H9 (cell line): ENCODE measurements at regions not wholly inside any gene's neighbourhood (a gene's known extent, or its start where the extent isn't known, plus 50 kb on each side); places are given as distances from the start of the nearest gene placed in this dataset.

Experiments
- DNase-seq: peaks from one replicate; pipeline ENCODE4 v3.0.0-alpha.2; 2017
- H2AFZ ChIP-seq: one replicate; pipeline ENCODE4 v1.6.1; 2013; ENCODE audit warnings: mild to moderate bottlenecking, low read length, control low read depth, moderate library complexity
- H2AK5ac ChIP-seq: 2 replicates; pipeline ENCODE4 v1.6.1; 2013; ENCODE audit warnings: low read length, control low read depth, mixed read lengths; ENCODE audit not compliant: insufficient read length
- H2BK120ac ChIP-seq: one replicate; pipeline ENCODE4 v1.6.1; 2013; ENCODE audit warnings: low read depth, mild to moderate bottlenecking, low read length, control low read depth, inconsistent platforms; ENCODE audit not compliant: poor library complexity, severe bottlenecking
- H2BK12ac ChIP-seq: 2 replicates; pipeline ENCODE4 v1.6.1; 2013; ENCODE audit warnings: low read length, control low read depth, mixed read lengths, low read depth; ENCODE audit not compliant: insufficient read length
- H2BK15ac ChIP-seq: 2 replicates; pipeline ENCODE4 v1.6.1; 2013; ENCODE audit warnings: low read depth, low read length, control low read depth
- H2BK20ac ChIP-seq: one replicate; pipeline ENCODE4 v1.6.1; 2013; ENCODE audit warnings: low read depth, mild to moderate bottlenecking, low read length, control low read depth, inconsistent platforms; ENCODE audit not compliant: poor library complexity, severe bottlenecking
- H2BK5ac ChIP-seq: 2 replicates; pipeline ENCODE4 v1.6.1; 2013; ENCODE audit warnings: low read length, control low read depth, mixed read lengths; ENCODE audit not compliant: insufficient read length
- H3K14ac ChIP-seq: 2 replicates; pipeline ENCODE4 v1.6.1; 2013; ENCODE audit warnings: low read length, control low read depth; ENCODE audit not compliant: insufficient read depth
- H3K18ac ChIP-seq: 2 replicates; pipeline ENCODE4 v1.6.1; 2013; ENCODE audit warnings: low read depth, mild to moderate bottlenecking, mixed read lengths, low read length, control low read depth; ENCODE audit not compliant: insufficient read length
- H3K23ac ChIP-seq: 2 replicates; pipeline ENCODE4 v1.6.1; 2013; ENCODE audit warnings: low read length, control low read depth, mixed read lengths, low read depth; ENCODE audit not compliant: insufficient read length
- H3K23me2 ChIP-seq: 2 replicates; pipeline ENCODE4 v1.6.1; 2013; ENCODE audit warnings: low read depth, mild to moderate bottlenecking, mixed read lengths, low read length, control low read depth; ENCODE audit not compliant: insufficient read length, poor library complexity, severe bottlenecking
- H3K27ac ChIP-seq: 2 replicates; pipeline ENCODE4 v1.5.1; 2013; ENCODE audit warnings: low read length, control low read depth, mixed read lengths, low read depth; ENCODE audit not compliant: insufficient read length
- H3K27me3 ChIP-seq: 2 replicates; pipeline ENCODE4 v1.6.1; 2013; ENCODE audit warnings: low read length, control low read depth, inconsistent platforms; ENCODE audit not compliant: insufficient read depth
- H3K4ac ChIP-seq: 2 replicates; pipeline ENCODE4 v1.6.1; 2013; ENCODE audit warnings: low read depth, mild to moderate bottlenecking, control low read depth, inconsistent platforms, low read length, moderate library complexity
- H3K4me1 ChIP-seq: 2 replicates; pipeline ENCODE4 v1.6.1; 2013; ENCODE audit warnings: low read length, control low read depth, inconsistent platforms; ENCODE audit not compliant: insufficient read depth
- H3K4me2 ChIP-seq: 2 replicates; pipeline ENCODE4 v1.6.1; 2013; ENCODE audit warnings: low read length, control low read depth, mixed read lengths; ENCODE audit not compliant: insufficient read length, insufficient read depth
- H3K56ac ChIP-seq: 2 replicates; pipeline ENCODE4 v1.6.1; 2013; ENCODE audit warnings: low read depth, mild to moderate bottlenecking, mixed read lengths, low read length, control low read depth; ENCODE audit not compliant: insufficient read length
- H3K79me1 ChIP-seq: 2 replicates; pipeline ENCODE4 v1.6.1; 2013; ENCODE audit warnings: low read depth, mild to moderate bottlenecking, moderate library complexity, low read length, control low read depth, inconsistent platforms; ENCODE audit not compliant: insufficient read depth, poor library complexity, severe bottlenecking
- H3K79me2 ChIP-seq: 2 replicates; pipeline ENCODE4 v1.6.1; 2013; ENCODE audit warnings: low read length, control low read depth, inconsistent platforms; ENCODE audit not compliant: insufficient read depth
- H3K9ac ChIP-seq: 2 replicates; pipeline ENCODE4 v1.6.1; 2013; ENCODE audit warnings: low read length, control low read depth, mixed read lengths; ENCODE audit not compliant: insufficient read length; ENCODE audit errors: extremely low read depth
- H3K9me3 ChIP-seq: one replicate; pipeline ENCODE4 v1.6.1; 2013; ENCODE audit warnings: low read depth, low read length, inconsistent platforms; ENCODE audit not compliant: control insufficient read depth
- H3T11ph ChIP-seq: one replicate; pipeline ENCODE4 v1.6.1; 2013; ENCODE audit warnings: mild to moderate bottlenecking, low read length, control low read depth, inconsistent platforms
- H4K20me1 ChIP-seq: one replicate; pipeline ENCODE4 v1.6.1; 2013; ENCODE audit not compliant: control insufficient read depth, insufficient read length, insufficient read depth
- H4K5ac ChIP-seq: 2 replicates; pipeline ENCODE4 v1.6.1; 2013; ENCODE audit warnings: low read depth, mild to moderate bottlenecking, mixed read lengths, low read length, control low read depth; ENCODE audit not compliant: insufficient read length
- H4K8ac ChIP-seq: replicated peaks from 2 replicates; pipeline ENCODE4 v1.6.1; 2013; ENCODE audit warnings: low read length, control low read depth, mixed read lengths, low read depth; ENCODE audit not compliant: insufficient read length
- H4K91ac ChIP-seq: 2 replicates; pipeline ENCODE4 v1.6.1; 2013; ENCODE audit warnings: low read depth, mild to moderate bottlenecking, moderate library complexity, mixed read lengths, low read length, control low read depth; ENCODE audit not compliant: insufficient read length
- H3K27ac Mint-ChIP-seq, 3 experiments: 2 replicates in 2 of 3; 3 replicates in 1 of 3; pipeline ENCODE4 v1.8.0; 2020 to 2021; ENCODE audit warnings: mixed read lengths in 3 of 3, mild to moderate bottlenecking in 1 of 3, moderate library complexity in 1 of 3
- H3K27me3 Mint-ChIP-seq: 2 replicates; pipeline ENCODE4 v1.8.0; 2021; ENCODE audit warnings: low read depth, mild to moderate bottlenecking, moderate library complexity, mixed read lengths
- H3K36me3 Mint-ChIP-seq, 3 experiments: 2 replicates in 2 of 3; 3 replicates in 1 of 3; pipeline ENCODE4 v1.8.0; 2020 to 2021; ENCODE audit warnings: low read depth in 3 of 3, mixed read lengths in 3 of 3; ENCODE audit not compliant: insufficient read depth in 1 of 3
- H3K4me1 Mint-ChIP-seq, 2 experiments: 2 replicates each; pipeline ENCODE4 v1.8.0; 2020; ENCODE audit warnings: mixed read lengths in 2 of 2
- H3K4me3 Mint-ChIP-seq, 2 experiments: 2 replicates in 1 of 2; 3 replicates in 1 of 2; pipeline ENCODE4 v1.8.0; 2020 to 2021; ENCODE audit warnings: mild to moderate bottlenecking in 2 of 2, mixed read lengths in 2 of 2, moderate library complexity in 1 of 2
- H3K9me3 Mint-ChIP-seq, 2 experiments: 2 replicates in 1 of 2; 3 replicates in 1 of 2; pipeline ENCODE4 v1.8.0; 2020; ENCODE audit warnings: mild to moderate bottlenecking in 2 of 2, mixed read lengths in 2 of 2, moderate library complexity in 1 of 2
- WGBS: extraction: QIAGEN DNeasy Blood & Tissue Kit; methylation state at CpG from one replicate; pipeline ENCODE4 v1.1.7; 2013; ENCODE audit warnings: missing lambda C conversion rate, low lambda C conversion rate, mixed read lengths; ENCODE audit not compliant: insufficient read length; ENCODE audit errors: extremely low coverage; 5-methylcytosine and 5-hydroxymethylcytosine counted together
- TF ChIP-seq, protein P1 (sequence below): fragments of 200-600 bp; sonication (generic); conservative IDR thresholded peaks from 3 replicates; pipeline ENCODE4 v1.8.0; 2021; ENCODE audit warnings: antibody characterized with exemption, mild to moderate bottlenecking

DNA sequence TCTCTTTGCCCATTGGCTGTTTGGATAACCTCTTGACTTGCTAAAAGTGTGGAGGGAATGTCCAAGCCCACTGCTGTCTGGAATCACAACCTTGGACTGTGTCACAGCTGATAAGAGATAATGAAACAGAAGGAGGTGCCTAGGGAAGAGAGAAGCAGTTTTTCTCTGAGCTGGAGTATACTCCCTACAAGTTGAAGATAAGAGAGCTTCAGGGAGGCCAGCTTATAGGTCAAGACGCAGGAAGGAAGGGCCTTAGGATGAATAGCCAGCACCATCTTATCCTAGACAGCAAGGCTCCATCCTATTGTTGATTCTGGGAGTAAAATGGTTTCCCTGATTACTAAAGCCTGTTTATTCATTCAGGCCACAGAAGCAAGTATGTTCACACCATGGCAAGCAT is 244.7 kb downstream of the NPR3 start:
- H3K56ac ChIP-seq: no peak overlapping the region
- H3K27ac Mint-ChIP-seq: no peak overlapping the region
- H2BK15ac ChIP-seq: no peak overlapping the region
- no peaks in the 10 kb centered on the region for H3K27me3 Mint-ChIP-seq
- H2BK12ac ChIP-seq: no peak overlapping the region
- no peak overlapping the region for H2BK120ac ChIP-seq
- no peak overlapping the region for H3K18ac ChIP-seq
- no peak overlapping the region for H3T11ph ChIP-seq
- H2AK5ac ChIP-seq: no peak overlapping the region
- no peak overlapping the region for H3K9ac ChIP-seq
- H3K36me3 Mint-ChIP-seq: peaks cover 0 to 21% (median 2%) of the 10 kb centered on the region in 3 experiments; a peak in 6 of 7 replicates
- no peaks in the 10 kb centered on the region for H3K23me2 ChIP-seq
- no peak overlapping the region for H3K23ac ChIP-seq
- H4K20me1 ChIP-seq: no peaks in the 10 kb centered on the region
- no peak overlapping the region for H4K5ac ChIP-seq
- no peaks in the 10 kb centered on the region; the same call in 1 of the 2 replicates for H3K4me1 ChIP-seq
- H3K4ac ChIP-seq: no peak overlapping the region
- no peak overlapping the region for H2AFZ ChIP-seq
- DNase-seq: no peak
- H3K9me3 Mint-ChIP-seq: peaks cover 4 to 10% of the 10 kb centered on the region in 2 experiments; a peak in 3 of 5 replicates
- H2BK5ac ChIP-seq: no peak overlapping the region
- peaks cover 39 to 40% of the 10 kb centered on the region in 2 experiments for H3K4me1 Mint-ChIP-seq
- H2BK20ac ChIP-seq: no peak overlapping the region
- WGBS: no CpG with 5 or more reads among the region's 1 CpG
- H3K79me1 ChIP-seq: no peaks in the 10 kb centered on the region
- H4K91ac ChIP-seq: no peak overlapping the region
- TF ChIP-seq, protein P1, sequence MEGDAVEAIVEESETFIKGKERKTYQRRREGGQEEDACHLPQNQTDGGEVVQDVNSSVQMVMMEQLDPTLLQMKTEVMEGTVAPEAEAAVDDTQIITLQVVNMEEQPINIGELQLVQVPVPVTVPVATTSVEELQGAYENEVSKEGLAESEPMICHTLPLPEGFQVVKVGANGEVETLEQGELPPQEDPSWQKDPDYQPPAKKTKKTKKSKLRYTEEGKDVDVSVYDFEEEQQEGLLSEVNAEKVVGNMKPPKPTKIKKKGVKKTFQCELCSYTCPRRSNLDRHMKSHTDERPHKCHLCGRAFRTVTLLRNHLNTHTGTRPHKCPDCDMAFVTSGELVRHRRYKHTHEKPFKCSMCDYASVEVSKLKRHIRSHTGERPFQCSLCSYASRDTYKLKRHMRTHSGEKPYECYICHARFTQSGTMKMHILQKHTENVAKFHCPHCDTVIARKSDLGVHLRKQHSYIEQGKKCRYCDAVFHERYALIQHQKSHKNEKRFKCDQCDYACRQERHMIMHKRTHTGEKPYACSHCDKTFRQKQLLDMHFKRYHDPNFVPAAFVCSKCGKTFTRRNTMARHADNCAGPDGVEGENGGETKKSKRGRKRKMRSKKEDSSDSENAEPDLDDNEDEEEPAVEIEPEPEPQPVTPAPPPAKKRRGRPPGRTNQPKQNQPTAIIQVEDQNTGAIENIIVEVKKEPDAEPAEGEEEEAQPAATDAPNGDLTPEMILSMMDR: no peak
- H3K9me3 ChIP-seq: no peaks in the 10 kb centered on the region
- H4K8ac ChIP-seq: no peak overlapping the region
- H3K27me3 ChIP-seq: no peaks in the 10 kb centered on the region
- H3K4me2 ChIP-seq: no peak overlapping the region
- no peak overlapping the region for H3K4me3 Mint-ChIP-seq
- no peaks in the 10 kb centered on the region for H3K79me2 ChIP-seq
- no peak overlapping the region for H3K14ac ChIP-seq
- H3K27ac ChIP-seq: no peak overlapping the region
